ENCODE measurements at regions not wholly inside any gene's neighbourhood (a gene's known extent, or its start where the extent isn't known, plus 50 kb on each side); places are given as distances from the start of the nearest gene placed in this dataset.
A peak's percentile ranks its signal among the peaks of the same experiment; 100 is the strongest.
"Not testable (repeated sequence)": the region's sequence is repeated elsewhere in the genome, so short reads cannot be mapped to it uniquely, and the experiment has no call there.

DNA sequence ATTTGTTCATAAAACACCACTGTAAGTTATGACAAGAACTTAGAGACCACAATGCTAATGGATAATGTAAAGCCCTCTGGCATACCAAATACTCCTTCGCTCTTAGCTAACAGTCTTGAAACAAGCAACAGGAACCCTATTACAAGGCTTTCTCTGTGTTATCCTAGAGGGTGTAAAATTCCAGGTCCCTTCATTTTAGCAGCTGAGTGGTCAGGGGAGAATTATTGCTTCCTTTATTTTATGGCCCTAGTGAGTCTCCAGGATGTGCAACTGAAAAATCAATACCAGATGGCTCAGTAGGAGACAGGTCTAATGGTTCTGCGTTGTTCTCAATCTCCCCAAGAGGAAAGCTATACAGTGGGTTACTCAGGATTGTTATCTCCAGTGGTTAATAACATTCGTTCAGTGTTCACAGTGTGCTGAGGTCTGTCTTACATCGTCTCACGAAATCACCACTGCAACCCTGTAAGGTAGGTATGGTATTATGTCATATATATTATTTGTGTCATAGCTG is 172.7 kb upstream of the CNOT2 start:
- Histone ChIP-seq H3K27me3 (ENCODE audit: control insufficient read depth, insufficient read depth) (no peaks in the 10 kb centered on the region), H3K4me3 (ENCODE audit: low read length) (no peak overlapping the region), H3K9me3 (ENCODE audit: control insufficient read depth, low read length) (no peaks in the 10 kb centered on the region), H3K4me1 (ENCODE audit: control insufficient read depth, insufficient read depth, low read length) (no peaks in the 10 kb centered on the region), H3K27ac (ENCODE audit: low read length) (no peak overlapping the region)
- ATAC-seq (no peak), DNase-seq (no peak)
- intact Hi-C loops (cut with DNase I): no loop called here
- WGBS: 87% methylated on average over 5 of the region's 5 CpGs

- no peaks in the 10 kb centered on the region for H3K4me1 ChIP-seq (ENCODE audit: control insufficient read depth, insufficient read depth, low read length)
- intact Hi-C loops (cut with DNase I): no loop called here
- no peaks in the 10 kb centered on the region for H3K27me3 ChIP-seq (ENCODE audit: control insufficient read depth, insufficient read depth)
- ATAC-seq (no peak), DNase-seq (no peak)
- no peaks in the 10 kb centered on the region for H3K9me3 ChIP-seq (ENCODE audit: control insufficient read depth, low read length)
- H3K27ac ChIP-seq (ENCODE audit: low read length): no peak overlapping the region
- H3K4me3 ChIP-seq (ENCODE audit: low read length): no peak overlapping the region
Measured at GRCh38 chr12:70074510-70074909, 168.7 kb upstream of the CNOT2 start.

DNA sequence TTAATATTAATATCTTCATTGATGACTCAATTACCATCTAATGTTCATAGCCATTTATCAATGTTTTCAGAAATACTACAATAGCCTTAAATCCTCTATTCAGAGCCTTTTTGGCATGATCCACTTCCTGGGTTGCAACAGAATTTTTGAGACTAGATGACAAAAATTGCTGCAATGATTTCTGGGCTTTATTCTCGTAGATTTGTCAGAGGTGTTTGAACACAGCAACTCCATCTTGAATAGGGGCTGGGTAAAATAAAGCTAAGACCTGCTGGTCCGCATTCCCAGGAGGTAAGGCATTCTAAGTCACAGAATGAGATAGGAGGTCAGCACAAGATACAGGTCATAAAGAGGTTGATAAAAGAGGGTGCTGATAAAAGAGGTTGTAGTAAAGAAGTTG is 165.8 kb upstream of the CNOT2 start:
- H3K4me3 ChIP-seq (ENCODE audit: low read length): no peak overlapping the region
- DNase-seq (no peak), ATAC-seq (no peak)
- 83% methylated on average over 2 of the region's 2 CpGs for WGBS
- no peak overlapping the region for H3K27ac ChIP-seq (ENCODE audit: low read length)
- intact Hi-C loops (cut with DNase I): no loop called here
- no peaks in the 10 kb centered on the region for H3K9me3 ChIP-seq (ENCODE audit: control insufficient read depth, low read length)
- H3K4me1 ChIP-seq (ENCODE audit: control insufficient read depth, insufficient read depth, low read length): no peaks in the 10 kb centered on the region
- no peaks in the 10 kb centered on the region for H3K27me3 ChIP-seq (ENCODE audit: control insufficient read depth, insufficient read depth)

DNA sequence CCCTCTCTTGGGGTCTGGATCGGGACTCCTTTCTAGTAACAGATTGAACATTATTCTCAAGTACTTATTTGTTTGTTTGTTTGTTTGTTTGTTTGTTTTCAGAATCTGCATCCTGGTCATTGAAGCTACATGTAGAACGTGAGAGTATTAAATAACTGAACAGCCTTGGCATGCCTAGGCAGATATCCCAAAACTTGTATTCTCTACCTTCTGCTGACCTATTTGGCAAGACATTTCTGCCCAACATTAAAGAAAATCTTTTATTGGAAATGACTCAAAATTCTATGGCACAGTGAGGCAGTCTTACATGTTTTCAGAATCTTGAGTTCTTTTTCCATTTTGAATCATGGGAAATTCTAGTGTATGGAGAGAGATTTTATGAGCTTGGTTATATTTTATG is 165.1 kb upstream of the CNOT2 start:
- intact Hi-C loops (cut with DNase I): no loop called here
- no peak for ATAC-seq
- WGBS: 84% methylated on average over 2 of the region's 2 CpGs

DNA sequence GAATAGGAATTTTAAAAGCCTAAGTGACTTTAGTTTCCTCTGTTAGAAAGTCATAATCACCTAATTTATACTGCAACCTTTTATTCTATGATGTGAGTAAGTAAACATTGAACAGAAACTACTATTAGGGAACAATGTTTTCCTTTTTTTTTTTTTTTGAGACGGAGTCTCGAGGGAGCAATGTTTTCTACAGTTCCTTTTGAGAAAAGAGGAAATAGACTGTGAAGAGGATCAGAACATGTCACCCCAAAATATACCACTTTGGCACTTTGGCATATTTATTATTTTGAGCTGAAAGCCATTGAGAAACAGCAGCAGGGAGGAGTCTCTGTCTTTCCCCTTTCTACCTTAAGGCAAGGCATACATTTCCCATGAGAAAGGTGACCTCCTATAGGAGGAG is 162.7 kb upstream of the CNOT2 start:
- DNase-seq (no peak), ATAC-seq (no peak)
- WGBS: 64% methylated on average over 2 of the region's 2 CpGs
- intact Hi-C loops (cut with DNase I): no loop called here
- no peaks in the 10 kb centered on the region for H3K27me3 ChIP-seq (ENCODE audit: control insufficient read depth, insufficient read depth)
- H3K27ac ChIP-seq (ENCODE audit: low read length): no peak overlapping the region
- H3K9me3 ChIP-seq (ENCODE audit: control insufficient read depth, low read length): no peaks in the 10 kb centered on the region
- no peaks in the 10 kb centered on the region for H3K4me1 ChIP-seq (ENCODE audit: control insufficient read depth, insufficient read depth, low read length)
- no peak overlapping the region for H3K4me3 ChIP-seq (ENCODE audit: low read length)

More for the DNA sequence above, 165.1 kb upstream of the CNOT2 start:
- H3K27ac ChIP-seq (ENCODE audit: low read length): no peak overlapping the region
- no peak for DNase-seq
- no peaks in the 10 kb centered on the region for H3K4me1 ChIP-seq (ENCODE audit: control insufficient read depth, insufficient read depth, low read length)
- no peak overlapping the region for H3K4me3 ChIP-seq (ENCODE audit: low read length)
- H3K9me3 ChIP-seq (ENCODE audit: control insufficient read depth, low read length): no peaks in the 10 kb centered on the region
- no peaks in the 10 kb centered on the region for H3K27me3 ChIP-seq (ENCODE audit: control insufficient read depth, insufficient read depth)

GRCh38 chr12:70082997-70083676 is 160.1 kb upstream of the CNOT2 start:
- WGBS: 65% methylated on average over 3 of the region's 3 CpGs

DNA sequence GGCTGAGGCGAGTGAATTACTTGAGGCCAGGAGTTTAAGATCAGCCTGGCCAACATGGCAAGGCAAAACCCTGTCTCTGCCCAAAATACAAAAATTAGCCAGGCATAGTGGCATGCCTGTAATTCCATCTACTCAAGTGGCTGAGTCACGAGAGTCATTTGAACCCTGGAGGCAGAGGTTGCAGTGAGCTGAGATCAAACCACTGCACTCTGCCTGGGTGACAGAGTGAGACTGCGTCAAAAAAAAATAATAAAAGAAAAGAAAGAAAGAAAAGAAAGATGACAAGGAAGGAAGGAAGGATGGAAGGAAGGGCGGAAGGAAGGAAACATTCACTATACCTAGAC is 159.6 kb upstream of the CNOT2 start:
- intact Hi-C loops (cut with DNase I): no loop called here
- ATAC-seq (no peak), DNase-seq (no peak)
- no peak overlapping the region for H3K4me3 ChIP-seq (ENCODE audit: low read length)
- no peaks in the 10 kb centered on the region for H3K4me1 ChIP-seq (ENCODE audit: control insufficient read depth, insufficient read depth, low read length)
- no peaks in the 10 kb centered on the region for H3K9me3 ChIP-seq (ENCODE audit: control insufficient read depth, low read length)
- H3K27ac ChIP-seq (ENCODE audit: low read length): no peak overlapping the region
- H3K27me3 ChIP-seq (ENCODE audit: control insufficient read depth, insufficient read depth): no peaks in the 10 kb centered on the region
- WGBS: 86% methylated on average over 4 of the region's 4 CpGs

More at GRCh38 chr12:70082997-70083676, 160.1 kb upstream of the CNOT2 start:
- DNase-seq (no peak), ATAC-seq (no peak)
- H3K4me1 ChIP-seq (ENCODE audit: control insufficient read depth, insufficient read depth, low read length): no peaks in the 10 kb centered on the region
- H3K27me3 ChIP-seq (ENCODE audit: control insufficient read depth, insufficient read depth): no peaks in the 10 kb centered on the region
- intact Hi-C loops (cut with DNase I): no loop called here
- no peaks in the 10 kb centered on the region for H3K9me3 ChIP-seq (ENCODE audit: control insufficient read depth, low read length)
- no peak overlapping the region for H3K27ac ChIP-seq (ENCODE audit: low read length)
- no peak overlapping the region for H3K4me3 ChIP-seq (ENCODE audit: low read length)

DNA sequence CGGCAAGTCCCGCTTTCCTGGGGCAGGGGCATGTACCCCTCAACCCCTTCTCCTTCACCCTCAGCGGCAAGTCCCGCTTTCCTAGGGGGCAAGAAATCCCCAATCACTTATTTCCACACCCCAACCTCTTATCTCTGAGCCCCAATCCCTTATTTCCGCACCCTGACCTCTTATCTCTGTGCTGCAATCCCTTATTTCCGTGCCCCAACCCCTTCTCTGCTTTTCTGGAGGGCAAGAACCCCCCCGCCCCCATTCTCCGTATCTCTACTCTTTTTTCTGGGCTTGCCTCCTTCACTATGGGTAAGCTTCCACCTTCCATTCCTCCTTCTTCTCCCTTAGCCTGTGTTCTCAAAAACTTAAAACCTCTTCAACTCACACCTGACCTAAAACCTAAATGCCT is 156.9 kb upstream of the CNOT2 start:
- H3K27ac ChIP-seq (ENCODE audit: low read length); H3K9me3 ChIP-seq (ENCODE audit: control insufficient read depth, low read length); ATAC-seq; H3K27me3 ChIP-seq (ENCODE audit: control insufficient read depth, insufficient read depth); H3K4me1 ChIP-seq (ENCODE audit: control insufficient read depth, insufficient read depth, low read length); DNase-seq; H3K4me3 ChIP-seq (ENCODE audit: low read length); intact Hi-C loops (cut with DNase I): not testable (repeated sequence)
- 93% methylated on average over 8 of the region's 8 CpGs for WGBS

DNA sequence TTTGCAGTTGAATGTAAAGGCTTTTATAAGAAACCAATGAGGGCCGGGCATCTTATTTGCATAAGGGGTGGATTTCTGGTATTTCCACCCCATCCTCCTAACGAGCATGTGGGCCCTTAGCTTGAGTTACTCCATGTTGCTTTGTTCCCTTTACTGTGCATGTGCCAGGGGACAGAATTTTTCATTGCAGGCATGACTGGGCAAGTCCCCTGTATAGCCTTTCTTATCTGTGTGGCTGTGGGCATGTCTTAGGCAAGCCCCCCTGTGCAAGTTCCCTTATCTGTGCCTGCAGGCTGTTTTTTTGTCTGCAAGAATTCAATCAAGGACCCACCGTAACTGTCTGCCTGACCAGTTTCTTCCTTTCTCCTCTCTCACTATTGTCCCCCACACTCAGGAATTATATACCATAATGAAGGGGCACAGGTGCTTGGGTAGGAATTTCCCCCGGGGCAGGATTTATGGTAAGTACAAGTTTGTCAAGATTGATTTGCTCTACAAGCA is 152.2 kb upstream of the CNOT2 start:
- WGBS: 79% methylated on average over 4 of the region's 4 CpGs
- Histone ChIP-seq H3K27me3 (ENCODE audit: control insufficient read depth, insufficient read depth) (no peaks in the 10 kb centered on the region), H3K4me1 (ENCODE audit: control insufficient read depth, insufficient read depth, low read length) (no peaks in the 10 kb centered on the region), H3K4me3 (ENCODE audit: low read length) (no peak overlapping the region), H3K27ac (ENCODE audit: low read length) (no peak overlapping the region), H3K9me3 (ENCODE audit: control insufficient read depth, low read length) (no peaks in the 10 kb centered on the region)
- ATAC-seq (no peak), DNase-seq (no peak)
- intact Hi-C loops (cut with DNase I): no loop called here

GRCh38 chr12:70094467-70094866 is 148.8 kb upstream of the CNOT2 start:
- no peaks in the 10 kb centered on the region for H3K4me1 ChIP-seq (ENCODE audit: control insufficient read depth, insufficient read depth, low read length)
- H3K9me3 ChIP-seq (ENCODE audit: control insufficient read depth, low read length): no peaks in the 10 kb centered on the region
- peak; percentile 42 to 80 for ATAC-seq
- no peak for DNase-seq
- H3K4me3 ChIP-seq (ENCODE audit: low read length): no peak overlapping the region
- no peaks in the 10 kb centered on the region for H3K27me3 ChIP-seq (ENCODE audit: control insufficient read depth, insufficient read depth)
- WGBS: 56% methylated on average over 2 of the region's 2 CpGs
- H3K27ac ChIP-seq (ENCODE audit: low read length): no peak overlapping the region
- intact Hi-C loops (cut with DNase I): no loop called here

- intact Hi-C loops (cut with DNase I): no loop called here
Measured at GRCh38 chr12:70096759-70097410, 146.3 kb upstream of the CNOT2 start.

More at GRCh38 chr12:70096759-70097410, 146.3 kb upstream of the CNOT2 start:
- ATAC-seq (no peak), DNase-seq (no peak)
- no peaks in the 10 kb centered on the region for H3K27me3 ChIP-seq (ENCODE audit: control insufficient read depth, insufficient read depth)
- WGBS: 96% methylated on average over 2 of the region's 2 CpGs
- H3K9me3 ChIP-seq (ENCODE audit: control insufficient read depth, low read length): no peaks in the 10 kb centered on the region
- no peaks in the 10 kb centered on the region for H3K4me1 ChIP-seq (ENCODE audit: control insufficient read depth, insufficient read depth, low read length)
- H3K4me3 ChIP-seq (ENCODE audit: low read length): no peak overlapping the region
- no peak overlapping the region for H3K27ac ChIP-seq (ENCODE audit: low read length)

Measured in right cardiac atrium (tissue), 5 donors.